ENCODE measurements at regions not wholly inside any gene's neighbourhood (a gene's known extent, or its start where the extent isn't known, plus 50 kb on each side); places are given as distances from the start of the nearest gene placed in this dataset.
"Not testable (repeated sequence)": the region's sequence is repeated elsewhere in the genome, so short reads cannot be mapped to it uniquely, and the experiment has no call there.

DNA sequence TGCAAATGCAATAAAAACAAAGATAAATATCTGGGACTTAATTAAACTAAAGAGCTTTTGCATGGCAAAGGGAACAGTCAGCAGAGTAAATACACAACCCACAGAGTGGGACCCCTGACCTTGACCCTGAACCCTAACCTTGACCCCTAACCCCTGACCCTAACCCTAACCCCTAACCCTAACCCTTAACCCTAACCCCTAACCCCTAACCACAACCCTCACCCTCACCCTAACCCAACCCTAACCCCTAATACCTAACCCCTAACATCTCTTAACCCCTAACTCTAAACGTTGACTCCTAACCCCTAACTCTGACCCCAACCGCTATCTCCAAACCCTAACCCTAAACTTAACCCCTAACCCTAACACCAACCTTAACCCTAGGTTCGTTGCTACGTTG is 64.9 kb upstream of the GPR39 start:
- H3F3A ChIP-seq (ENCODE audit: insufficient read depth); H3K9me3 ChIP-seq (ENCODE audit: low read depth); H3K4me3 ChIP-seq; H4K20me1 ChIP-seq (ENCODE audit: insufficient read depth); H3K27ac ChIP-seq; H3K79me2 ChIP-seq (ENCODE audit: insufficient read depth); H3K4me1 ChIP-seq (ENCODE audit: insufficient read depth); DNase-seq; H3K9me2 ChIP-seq (ENCODE audit: insufficient read depth); H3K36me3 ChIP-seq (ENCODE audit: low read depth); H3K9ac ChIP-seq; H2AFZ ChIP-seq; H3K27me3 ChIP-seq (replicated peaks; ENCODE audit: insufficient read depth): not testable (repeated sequence)
- H3K4me2 ChIP-seq (ENCODE audit: unreplicated experiment) = peak overlapping the region; percentile 71
- WGBS, 2 experiments (ENCODE audit: low coverage in 1 of 2, low lambda C conversion rate in 2 of 2, missing lambda C conversion rate in 2 of 2) = 72 to 84% methylated on average over 4 of the region's 4 CpGs
- in situ Hi-C loops (cut with MboI) = loop anchor here (25.0 kb wide), 1 partner anchor 811 kb away; no protein-coding TSS in a partner anchor

DNA sequence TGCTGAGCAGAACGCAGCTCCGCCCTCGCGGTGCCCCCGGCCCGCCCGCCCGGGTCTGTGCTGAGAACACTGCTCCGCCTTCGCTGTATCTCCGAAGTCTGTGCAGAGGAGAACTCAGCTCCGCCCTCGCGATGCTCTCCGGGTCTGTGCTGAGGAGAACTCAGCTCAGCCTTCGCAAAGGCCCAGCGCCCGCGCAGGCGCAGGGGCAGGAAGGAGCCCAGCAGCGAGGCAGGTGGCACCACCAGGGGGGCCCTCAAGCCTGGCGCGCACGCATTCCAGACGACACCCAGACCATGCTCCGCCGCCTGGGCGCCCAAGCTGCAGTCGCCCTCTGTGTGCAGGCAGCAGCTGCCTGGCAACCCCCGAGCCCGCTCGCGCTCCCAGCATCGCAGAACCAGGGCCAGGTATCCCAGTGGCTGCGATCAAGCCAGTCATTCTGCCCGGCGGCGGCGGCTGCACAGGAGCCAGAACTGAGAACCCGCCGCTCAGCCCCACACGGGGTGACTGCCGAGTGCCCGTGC is 64.1 kb upstream of the GPR39 start:
- not testable (repeated sequence) for H3K9me2 ChIP-seq (ENCODE audit: insufficient read depth); H3K27me3 ChIP-seq (replicated peaks; ENCODE audit: insufficient read depth); H3K9me3 ChIP-seq (ENCODE audit: low read depth); H3K9ac ChIP-seq; H3K4me1 ChIP-seq (ENCODE audit: insufficient read depth); H3K36me3 ChIP-seq (ENCODE audit: low read depth); H3F3A ChIP-seq (ENCODE audit: insufficient read depth); H3K27ac ChIP-seq; H3K79me2 ChIP-seq (ENCODE audit: insufficient read depth); H4K20me1 ChIP-seq (ENCODE audit: insufficient read depth)
- Histone ChIP-seq H2AFZ (peak overlapping the region; percentile 67), H3K4me3 (peak overlapping the region; percentile 67), H3K4me2 (ENCODE audit: unreplicated experiment) (peak overlapping the region; percentile 71)
- DNase-seq = peak; percentile 57
- 5 to 6% methylated on average over 38 to 39 of the region's 44 CpGs for WGBS, 2 experiments (ENCODE audit: low coverage in 1 of 2, low lambda C conversion rate in 2 of 2, missing lambda C conversion rate in 2 of 2)
- in situ Hi-C loops (cut with MboI) = loop anchor here (25.0 kb wide), 1 partner anchor 810 kb away; no protein-coding TSS in a partner anchor

DNA sequence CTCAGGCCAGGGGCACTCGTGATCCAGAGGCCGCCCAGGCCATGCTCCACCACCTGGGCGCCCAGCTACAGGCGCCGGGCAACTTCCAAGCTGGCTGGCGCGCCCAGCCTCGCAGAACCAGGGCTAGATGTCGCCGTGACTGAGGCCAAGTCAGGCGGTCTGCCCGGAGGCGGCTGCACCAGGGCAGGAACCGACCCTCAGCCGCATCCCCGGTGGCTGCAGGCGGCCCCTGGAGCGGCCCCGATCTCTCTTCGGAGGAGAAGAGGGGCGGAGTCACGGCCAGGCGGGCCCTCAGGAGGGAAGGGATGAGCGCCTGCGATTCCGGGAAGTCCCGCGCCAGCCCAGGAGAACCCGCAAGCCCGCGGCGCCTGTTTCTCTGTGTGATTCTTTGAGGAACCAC is 63.2 kb upstream of the GPR39 start:
- H3K27ac ChIP-seq; H3K79me2 ChIP-seq (ENCODE audit: insufficient read depth); H4K20me1 ChIP-seq (ENCODE audit: insufficient read depth); H3K9me3 ChIP-seq (ENCODE audit: low read depth); H3F3A ChIP-seq (ENCODE audit: insufficient read depth); H3K27me3 ChIP-seq (replicated peaks; ENCODE audit: insufficient read depth); H3K36me3 ChIP-seq (ENCODE audit: low read depth); H3K9ac ChIP-seq; H3K4me1 ChIP-seq (ENCODE audit: insufficient read depth); H3K9me2 ChIP-seq (ENCODE audit: insufficient read depth): not testable (repeated sequence)
- 1 to 2% methylated on average over 23 to 28 of the region's 32 CpGs for WGBS, 2 experiments (ENCODE audit: low coverage in 1 of 2, low lambda C conversion rate in 2 of 2, missing lambda C conversion rate in 2 of 2)
- Histone ChIP-seq H2AFZ (peak overlapping the region; percentile 72), H3K4me3 (peak overlapping the region; percentile 67), H3K4me2 (ENCODE audit: unreplicated experiment) (peak overlapping the region; percentile 71)
- in situ Hi-C loops (cut with MboI) = loop anchor here (25.0 kb wide), 1 partner anchor 809 kb away; no protein-coding TSS in a partner anchor
- DNase-seq = peak; percentile 54

DNA sequence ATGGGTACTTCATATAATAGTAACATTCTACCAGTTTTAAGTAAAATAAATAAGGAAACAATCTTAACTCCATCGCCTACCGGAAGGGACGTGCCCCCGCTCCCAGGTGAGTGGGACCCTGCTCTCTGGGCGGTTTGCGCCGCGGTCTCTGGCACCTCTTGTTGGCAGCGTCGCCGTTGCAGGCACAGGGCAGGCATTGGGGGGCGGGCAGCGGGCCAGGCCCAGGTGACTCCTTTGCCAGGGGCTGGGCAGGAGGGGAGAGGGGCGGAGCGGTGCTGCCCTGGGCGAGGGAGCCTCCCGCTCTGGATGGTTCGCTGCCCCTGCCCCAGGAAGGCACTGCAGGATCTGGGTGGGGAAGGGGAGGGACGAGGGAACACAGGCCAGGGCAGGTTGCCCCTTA is 55.6 kb upstream of the GPR39 start:
- not testable (repeated sequence) for H3K36me3 ChIP-seq (ENCODE audit: low read depth); H3K4me3 ChIP-seq; H3K79me2 ChIP-seq (ENCODE audit: insufficient read depth); H3F3A ChIP-seq (ENCODE audit: insufficient read depth); H2AFZ ChIP-seq; DNase-seq; H3K27ac ChIP-seq; H3K27me3 ChIP-seq (replicated peaks; ENCODE audit: insufficient read depth); H4K20me1 ChIP-seq (ENCODE audit: insufficient read depth); H3K4me1 ChIP-seq (ENCODE audit: insufficient read depth); H3K9me3 ChIP-seq (ENCODE audit: low read depth); H3K4me2 ChIP-seq (ENCODE audit: unreplicated experiment); H3K9ac ChIP-seq; H3K9me2 ChIP-seq (ENCODE audit: insufficient read depth)
- in situ Hi-C loops (cut with MboI) = loop anchor here (25.0 kb wide), 1 partner anchor 801 kb away; no protein-coding TSS in a partner anchor
- WGBS, 2 experiments (ENCODE audit: low coverage in 1 of 2, low lambda C conversion rate in 2 of 2, missing lambda C conversion rate in 2 of 2) = 37 to 52% methylated on average over 14 to 19 of the region's 19 CpGs

DNA sequence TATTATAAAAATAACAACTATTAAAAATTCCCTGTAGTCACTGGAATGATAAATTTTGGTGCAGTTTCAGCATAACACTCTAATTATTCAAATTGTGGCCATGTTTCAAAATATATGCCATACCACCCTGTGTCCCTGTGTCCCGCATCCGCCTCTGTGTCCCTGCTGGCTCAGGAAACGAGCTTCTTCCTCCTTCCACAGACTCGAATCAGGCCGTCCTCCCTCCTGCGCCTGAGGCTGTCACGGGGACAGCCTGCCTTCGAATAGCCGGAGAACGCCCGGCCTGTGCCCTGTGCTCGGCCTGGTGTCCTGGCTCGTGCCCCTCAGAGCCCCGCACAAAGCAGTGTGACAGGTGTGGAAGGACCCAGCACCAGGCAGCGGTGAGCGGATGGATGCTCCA is 55.1 kb upstream of the GPR39 start:
- not testable (repeated sequence) for H3K27me3 ChIP-seq (replicated peaks; ENCODE audit: insufficient read depth)

DNA sequence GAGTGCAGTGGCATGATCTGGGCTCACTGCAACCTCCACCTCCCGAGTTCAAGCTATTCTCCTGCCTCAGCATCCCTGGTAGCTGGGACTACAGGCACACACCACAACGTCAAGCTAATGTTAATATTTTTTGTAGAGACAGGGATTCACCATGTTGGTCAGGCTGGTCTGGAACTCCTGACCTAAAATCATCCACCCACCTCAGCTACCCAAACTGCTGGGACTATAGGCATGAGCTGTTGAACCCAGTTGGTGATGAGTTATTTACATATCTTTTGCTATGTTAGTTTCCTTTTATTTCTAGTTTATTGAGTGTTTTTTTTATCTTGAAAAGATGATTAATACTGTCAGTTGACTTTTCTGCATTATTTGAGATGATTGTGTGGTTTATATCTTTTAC is 53.3 kb upstream of the GPR39 start:
- not testable (repeated sequence) for H3F3A ChIP-seq (ENCODE audit: insufficient read depth); H3K9ac ChIP-seq; H3K36me3 ChIP-seq (ENCODE audit: low read depth); H2AFZ ChIP-seq; H3K27ac ChIP-seq; H3K9me3 ChIP-seq (ENCODE audit: low read depth); H3K4me3 ChIP-seq; H3K79me2 ChIP-seq (ENCODE audit: insufficient read depth); DNase-seq; H3K4me1 ChIP-seq (ENCODE audit: insufficient read depth); H3K4me2 ChIP-seq (ENCODE audit: unreplicated experiment); H4K20me1 ChIP-seq (ENCODE audit: insufficient read depth); H3K27me3 ChIP-seq (replicated peaks; ENCODE audit: insufficient read depth); H3K9me2 ChIP-seq (ENCODE audit: insufficient read depth)
- in situ Hi-C loops (cut with MboI) = loop anchor here (25.0 kb wide), 1 partner anchor 799 kb away; no protein-coding TSS in a partner anchor
- WGBS, 2 experiments (ENCODE audit: low coverage in 1 of 2, low lambda C conversion rate in 2 of 2, missing lambda C conversion rate in 2 of 2) = 13 to 15% methylated on average over 2 of the region's 2 CpGs

More for the DNA sequence above, 55.1 kb upstream of the GPR39 start:
- H3K36me3 ChIP-seq (ENCODE audit: low read depth); H2AFZ ChIP-seq; H3F3A ChIP-seq (ENCODE audit: insufficient read depth); H3K9me2 ChIP-seq (ENCODE audit: insufficient read depth); H3K79me2 ChIP-seq (ENCODE audit: insufficient read depth); H3K4me1 ChIP-seq (ENCODE audit: insufficient read depth); H4K20me1 ChIP-seq (ENCODE audit: insufficient read depth); H3K4me3 ChIP-seq; H3K27ac ChIP-seq; H3K9ac ChIP-seq; DNase-seq; H3K4me2 ChIP-seq (ENCODE audit: unreplicated experiment); H3K9me3 ChIP-seq (ENCODE audit: low read depth): not testable (repeated sequence)
- in situ Hi-C loops (cut with MboI) = loop anchor here (25.0 kb wide), 1 partner anchor 801 kb away; no protein-coding TSS in a partner anchor
- WGBS, 2 experiments (ENCODE audit: low coverage in 1 of 2, low lambda C conversion rate in 2 of 2, missing lambda C conversion rate in 2 of 2) = 13 to 54% methylated on average over 3 to 14 of the region's 16 CpGs

DNA sequence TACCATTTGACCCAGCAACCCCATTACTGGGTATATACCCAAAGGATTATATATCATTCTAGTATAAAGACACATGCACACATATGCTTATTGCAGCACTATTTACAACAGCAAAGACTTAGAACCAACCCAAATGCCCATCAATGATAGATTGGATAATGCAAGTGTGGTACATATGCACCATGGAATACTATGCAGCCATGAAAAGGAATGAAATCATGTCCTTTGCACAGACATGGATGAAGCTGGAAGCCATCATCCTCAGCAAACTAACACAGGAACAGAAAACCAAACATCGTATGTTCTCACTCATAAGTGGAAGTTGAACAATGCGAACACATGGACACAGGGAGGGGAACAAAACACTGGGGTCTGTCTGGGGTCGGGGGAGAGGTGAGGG is 50.6 kb upstream of the GPR39 start:
- not testable (repeated sequence) for H3K4me3 ChIP-seq; H3K36me3 ChIP-seq (ENCODE audit: low read depth); H3K27ac ChIP-seq; H2AFZ ChIP-seq; H3K79me2 ChIP-seq (ENCODE audit: insufficient read depth); DNase-seq; H3F3A ChIP-seq (ENCODE audit: insufficient read depth); H3K4me2 ChIP-seq (ENCODE audit: unreplicated experiment); H3K9me2 ChIP-seq (ENCODE audit: insufficient read depth); H3K4me1 ChIP-seq (ENCODE audit: insufficient read depth); H3K27me3 ChIP-seq (replicated peaks; ENCODE audit: insufficient read depth); H4K20me1 ChIP-seq (ENCODE audit: insufficient read depth); H3K9ac ChIP-seq; H3K9me3 ChIP-seq (ENCODE audit: low read depth)
- in situ Hi-C loops (cut with MboI) = loop anchor here (25.0 kb wide), 1 partner anchor 796 kb away; no protein-coding TSS in a partner anchor
- 54 to 60% methylated on average over 3 of the region's 3 CpGs for WGBS, 2 experiments (ENCODE audit: low coverage in 1 of 2, low lambda C conversion rate in 2 of 2, missing lambda C conversion rate in 2 of 2)

Measured in GM23248 (cell line).